Panc1 (cell line): ENCODE measurements at regions not wholly inside any gene's neighbourhood (a gene's known extent, or its start where the extent isn't known, plus 50 kb on each side); places are given as distances from the start of the nearest gene placed in this dataset.

Source experiments
- ATAC-seq: fragments of 200-7000 bp; cut with Tn5 transposase; 2 replicates; pipeline ENCODE4 v1.9.1; 2020; ENCODE audit warnings: mild to moderate bottlenecking, moderate library complexity
- BruUV-seq: library from RNA; stranded (reverse); fragments of 400-500 nt; replicated peaks from 2 replicates; lab custom pipeline; 2021; lab: Mats Ljungman, UMichigan
- CTCF ChIA-PET: fragments of 300-600 bp; sonication (Branson Sonifier 250); formaldehyde crosslinking; loops from one replicate; lab custom pipeline; 2022; ENCODE audit warnings: antibody characterized with exemption; lab: Charles Lee
- POLR2A ChIA-PET: fragments of 300-600 bp; sonication (Branson Sonifier 250); formaldehyde crosslinking; loops from one replicate; lab custom pipeline; 2022; ENCODE audit warnings: antibody characterized with exemption; lab: Charles Lee
- DNase-seq: peaks from one replicate; pipeline ENCODE4 v3.0.0-alpha.2; 2010; ENCODE audit warnings: low read depth, low spot score
- H3K27ac ChIP-seq: 2 replicates; pipeline ENCODE4 v1.5.1; 2011; ENCODE audit warnings: mild to moderate bottlenecking, low read length, inconsistent platforms
- H3K27me3 ChIP-seq: fragments of 200-500 bp; sonication (Bioruptor generic); 2 replicates; pipeline ENCODE4 v1.6.0; 2014; ENCODE audit warnings: low read length, inconsistent platforms; ENCODE audit not compliant: control insufficient read depth, insufficient read depth
- H3K36me3 ChIP-seq: fragments of 200-500 bp; sonication (Bioruptor generic); 2 replicates; pipeline ENCODE4 v1.5.1; 2014; ENCODE audit warnings: inconsistent platforms, mild to moderate bottlenecking, low read length, moderate library complexity; ENCODE audit not compliant: control insufficient read depth, insufficient read depth
- H3K4me1 ChIP-seq: 2 replicates; pipeline ENCODE4 v1.5.1; 2011; ENCODE audit warnings: inconsistent platforms, mild to moderate bottlenecking, low read length, moderate library complexity; ENCODE audit not compliant: control insufficient read depth, insufficient read depth
- H3K4me3 ChIP-seq, 2 experiments: 2 replicates each; pipeline ENCODE4 v1.5.1; 2011 to 2012; ENCODE audit warnings: low read depth in 2 of 2, low read length in 2 of 2, mild to moderate bottlenecking in 2 of 2, inconsistent platforms in 1 of 2, moderate library complexity in 1 of 2
- H3K9me3 ChIP-seq: fragments of 200-500 bp; sonication (Bioruptor generic); 2 replicates; pipeline ENCODE4 v1.5.1; 2014; ENCODE audit warnings: low read depth, mild to moderate bottlenecking, inconsistent platforms, low read length, moderate library complexity; ENCODE audit not compliant: control insufficient read depth, insufficient read depth
- POLR2AphosphoS5 ChIP-seq: IDR thresholded peaks from 2 replicates; pipeline ENCODE4 v1.6.1; 2012; ENCODE audit warnings: mild to moderate bottlenecking, low read depth, low read length, moderate library complexity
- REST ChIP-seq, 2 experiments: IDR thresholded peaks; 2 replicates each; pipeline ENCODE4 v1.6.1; 2011 to 2012; ENCODE audit warnings: low read depth in 2 of 2, control low read depth in 1 of 2, low read length in 1 of 2, mild to moderate bottlenecking in 1 of 2, moderate library complexity in 1 of 2; ENCODE audit not compliant: insufficient read depth in 1 of 2
- SIN3A ChIP-seq: IDR thresholded peaks from 2 replicates; pipeline ENCODE4 v1.6.1; 2012; ENCODE audit warnings: low read depth, mild to moderate bottlenecking, low read length, moderate library complexity, borderline replicate concordance; ENCODE audit not compliant: insufficient read depth
- TCF7L2 ChIP-seq: IDR thresholded peaks from 2 replicates; pipeline ENCODE4 v1.6.1; 2011; ENCODE audit warnings: mild to moderate bottlenecking, low read depth, low read length, inconsistent platforms
- in situ Hi-C: cut with HindIII; loops from 2 replicates; pipeline ENCODE4 v1.10.0; 2016; ENCODE audit warnings: low sequenced_read_pairs, low pct_unique_long_range_greater_than_20kb
- intact Hi-C: fragments of 100-400 bp; cut with micrococcal nuclease; formaldehyde crosslinking; loops from one replicate; pipeline ENCODE4 v1.10.0; 2022; ENCODE audit not compliant: unreplicated experiment
- TF ChIP-seq, protein P1 (sequence below): fragments of 450-650 bp; IDR thresholded peaks from 2 replicates; pipeline ENCODE4 v1.5.1; 2017; ENCODE audit warnings: mild to moderate bottlenecking

DNA sequence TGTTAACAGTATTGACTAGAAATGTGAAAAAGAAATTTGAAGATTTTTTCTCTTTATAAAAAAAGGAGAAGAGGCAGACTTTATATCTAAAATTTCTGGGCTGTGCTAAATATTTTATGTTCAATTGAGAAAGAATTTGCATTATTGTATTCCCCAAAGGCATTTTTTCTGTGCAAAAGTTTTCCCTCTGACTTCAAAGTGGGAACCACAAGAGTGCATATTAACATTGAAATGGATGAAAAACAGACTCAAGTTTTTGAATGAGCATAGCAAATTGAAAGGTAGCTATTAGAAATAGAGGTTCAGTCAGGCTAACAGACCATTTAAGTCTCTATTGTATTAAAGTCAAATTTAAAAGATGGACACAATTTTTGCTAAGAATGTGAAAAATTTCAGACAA is 95.2 kb downstream of the RASSF9 start:
- in situ Hi-C loops = no loop called here
- Histone ChIP-seq H3K27me3 (no peaks in the 10 kb centered on the region), H3K9me3 (no peaks in the 10 kb centered on the region), H3K4me3 (no peak overlapping the region), H3K4me1 (no peaks in the 10 kb centered on the region), H3K36me3 (no peaks in the 10 kb centered on the region), H3K27ac (no peak overlapping the region)
- ATAC-seq (no peak), DNase-seq (no peak)
- intact Hi-C loops = no loop called here
- CTCF ChIA-PET = no interaction called here
- POLR2A ChIA-PET = interaction anchor here (0.6 kb wide), 1 partner anchor 52 kb away, joined by 3 read pairs; no protein-coding TSS in a partner anchor
- no TSS peak for BruUV-seq
- no peak for TF ChIP-seq REST (IDR thresholded peaks at IDR 0.05; ENCODE audit: insufficient read depth in 1 of 2, low read depth in 2 of 2, low read length in 1 of 2)

- BruUV-seq = no TSS peak
- H3K27me3 ChIP-seq = no peaks in the 10 kb centered on the region
- ChIA-PET CTCF (no interaction called here), POLR2A (no interaction called here)
- H3K27ac ChIP-seq = no peak overlapping the region
- H3K4me1 ChIP-seq = no peaks in the 10 kb centered on the region
- DNase-seq (no peak), ATAC-seq (no peak)
- intact Hi-C loops = no loop called here
- TF ChIP-seq TCF7L2 = no peak
- TF ChIP-seq SIN3A = no peak
- no peak for TF ChIP-seq POLR2AphosphoS5
- TF ChIP-seq, protein P1, sequence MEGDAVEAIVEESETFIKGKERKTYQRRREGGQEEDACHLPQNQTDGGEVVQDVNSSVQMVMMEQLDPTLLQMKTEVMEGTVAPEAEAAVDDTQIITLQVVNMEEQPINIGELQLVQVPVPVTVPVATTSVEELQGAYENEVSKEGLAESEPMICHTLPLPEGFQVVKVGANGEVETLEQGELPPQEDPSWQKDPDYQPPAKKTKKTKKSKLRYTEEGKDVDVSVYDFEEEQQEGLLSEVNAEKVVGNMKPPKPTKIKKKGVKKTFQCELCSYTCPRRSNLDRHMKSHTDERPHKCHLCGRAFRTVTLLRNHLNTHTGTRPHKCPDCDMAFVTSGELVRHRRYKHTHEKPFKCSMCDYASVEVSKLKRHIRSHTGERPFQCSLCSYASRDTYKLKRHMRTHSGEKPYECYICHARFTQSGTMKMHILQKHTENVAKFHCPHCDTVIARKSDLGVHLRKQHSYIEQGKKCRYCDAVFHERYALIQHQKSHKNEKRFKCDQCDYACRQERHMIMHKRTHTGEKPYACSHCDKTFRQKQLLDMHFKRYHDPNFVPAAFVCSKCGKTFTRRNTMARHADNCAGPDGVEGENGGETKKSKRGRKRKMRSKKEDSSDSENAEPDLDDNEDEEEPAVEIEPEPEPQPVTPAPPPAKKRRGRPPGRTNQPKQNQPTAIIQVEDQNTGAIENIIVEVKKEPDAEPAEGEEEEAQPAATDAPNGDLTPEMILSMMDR = no peak
- no peak for TF ChIP-seq REST (IDR thresholded peaks at IDR 0.05; ENCODE audit: insufficient read depth in 1 of 2, low read depth in 2 of 2, low read length in 1 of 2)
- H3K9me3 ChIP-seq = no peaks in the 10 kb centered on the region
- in situ Hi-C loops = no loop called here
- no peak overlapping the region for H3K4me3 ChIP-seq
- no peaks in the 10 kb centered on the region for H3K36me3 ChIP-seq
Measured at GRCh38 chr12:85747941-85748495, 88.2 kb downstream of the RASSF9 start.
